HG03521 (cell line): ENCODE measurements at regions not wholly inside any gene's neighbourhood (a gene's known extent, or its start where the extent isn't known, plus 50 kb on each side); places are given as distances from the start of the nearest gene placed in this dataset.

Experiments
- ATAC-seq: cut with Tn5 transposase; IDR thresholded peaks from one replicate; pipeline ENCODE4 v1.9.1; 2021; ENCODE audit warnings: mild to moderate bottlenecking, moderate library complexity; ENCODE audit not compliant: unreplicated experiment

DNA sequence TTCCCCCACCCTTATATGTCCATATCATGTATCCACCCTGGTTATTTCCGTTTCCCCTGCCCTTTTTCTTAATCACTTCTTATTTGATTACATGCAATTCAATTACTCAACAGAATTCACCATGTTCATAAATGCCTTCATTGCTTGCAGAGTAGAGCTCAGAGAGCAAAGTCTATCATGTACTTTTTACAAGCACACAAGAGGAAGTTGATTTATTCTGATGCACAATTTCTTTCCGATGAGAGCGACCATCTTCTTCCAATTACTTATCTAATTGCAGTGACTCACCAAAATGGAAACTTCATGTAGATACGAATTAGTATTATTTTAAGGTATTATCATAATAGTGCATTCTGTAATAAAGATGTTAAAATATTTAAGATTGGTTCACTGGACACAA is 430.5 kb upstream of the KLF6 start:
- no peak for ATAC-seq

DNA sequence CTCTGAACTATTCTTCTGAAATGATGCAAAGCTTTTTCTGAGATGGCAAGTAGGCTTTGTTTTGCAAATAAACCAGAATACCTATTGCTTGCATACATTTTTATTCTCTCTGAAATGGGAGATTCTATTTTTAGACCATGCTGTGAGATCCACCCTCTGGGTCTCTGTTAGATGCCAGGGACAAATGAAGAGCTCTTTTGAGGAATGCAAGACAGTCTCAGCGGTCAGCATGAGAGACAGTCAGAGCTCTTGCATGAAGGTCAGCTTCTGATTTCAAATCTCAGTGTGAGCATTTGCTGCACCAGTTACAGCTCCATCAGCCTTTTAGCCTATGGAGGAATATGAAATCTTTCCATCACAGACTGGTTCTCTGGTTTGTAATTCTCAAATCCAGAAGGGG is 429.9 kb upstream of the KLF6 start:
- no peak for ATAC-seq

DNA sequence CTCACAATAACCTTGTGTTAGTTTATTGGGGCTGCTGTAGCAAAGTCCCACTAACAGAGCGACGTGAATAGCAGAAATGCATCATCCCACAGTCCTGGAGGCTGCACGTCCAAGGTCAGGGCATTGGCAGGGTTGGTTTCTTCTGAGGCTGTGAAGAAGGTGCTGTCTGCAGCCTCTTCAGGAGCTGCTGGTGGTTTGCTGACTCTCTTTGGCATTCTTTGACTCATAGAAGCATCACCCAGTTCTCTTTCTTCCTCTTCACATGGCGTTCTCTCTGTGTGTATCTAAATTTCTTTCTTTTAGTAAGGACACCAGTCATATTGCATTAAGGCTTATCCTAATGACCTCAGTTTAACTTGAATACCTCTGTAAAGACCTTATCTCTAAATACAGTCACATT is 428.4 kb upstream of the KLF6 start:
- no peak for ATAC-seq

DNA sequence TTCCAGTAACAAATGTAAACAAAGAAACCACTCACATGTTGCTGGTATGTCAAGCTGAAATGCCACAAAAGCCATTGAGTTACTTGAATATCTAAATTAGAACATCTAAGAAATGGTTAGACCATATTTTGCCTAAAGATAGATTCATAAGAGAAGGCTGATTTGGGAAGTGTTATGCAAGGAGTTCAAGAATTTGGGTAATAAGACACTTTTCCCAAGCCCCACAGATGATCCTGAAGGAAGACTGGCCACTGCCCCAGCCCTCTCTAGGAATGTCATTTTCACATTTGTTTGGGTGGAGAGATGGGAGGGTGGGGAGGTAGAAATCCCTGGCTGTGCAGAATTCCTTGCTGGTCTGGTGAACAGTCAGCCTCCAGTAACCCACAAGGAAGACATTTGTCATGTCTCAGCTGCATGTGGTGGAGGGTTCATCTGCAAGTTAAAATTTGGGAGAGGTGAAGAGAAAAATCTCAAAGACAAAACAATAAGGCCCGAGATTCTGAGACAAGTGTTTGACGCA is 427.2 kb upstream of the KLF6 start:
- no peak for ATAC-seq

DNA sequence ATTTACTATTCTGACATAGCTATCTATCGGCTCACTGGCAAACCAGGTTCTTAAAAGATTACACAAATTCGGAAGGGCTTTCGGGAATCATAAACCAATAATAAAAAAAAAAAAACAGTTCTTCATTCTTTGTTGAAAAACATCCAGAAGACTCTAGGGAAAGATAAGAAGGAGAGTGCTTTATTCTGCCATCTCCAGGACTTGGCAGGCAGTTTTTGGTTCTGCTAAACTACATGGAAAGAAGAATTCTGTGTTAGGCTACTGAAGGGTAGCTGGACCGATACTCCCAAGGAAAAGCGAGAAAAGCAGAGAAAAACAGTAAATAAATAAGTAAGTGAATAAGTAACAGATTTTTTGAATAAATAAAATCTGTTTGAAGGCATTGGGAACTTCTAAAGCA is 423.5 kb upstream of the KLF6 start:
- ATAC-seq: no peak

DNA sequence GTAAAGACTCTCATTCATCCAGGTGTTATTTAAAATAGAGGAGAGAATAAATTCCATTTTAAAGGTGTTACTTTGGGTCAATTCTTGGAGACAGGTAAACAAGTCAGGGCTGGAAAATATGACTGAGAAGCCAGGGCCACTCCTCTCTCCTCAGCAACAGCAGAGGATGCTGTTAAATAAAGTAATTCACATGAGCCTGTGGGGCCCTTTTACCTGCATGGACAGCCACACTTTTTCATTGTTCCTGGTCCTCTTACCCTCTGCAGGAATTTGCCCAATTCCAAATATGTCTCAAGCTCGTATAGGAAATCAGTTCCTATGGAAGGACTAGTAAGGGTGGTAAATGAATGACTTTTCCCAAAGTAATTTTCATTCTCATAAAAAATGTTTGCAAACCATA is 420.1 kb upstream of the KLF6 start:
- ATAC-seq: no peak

DNA sequence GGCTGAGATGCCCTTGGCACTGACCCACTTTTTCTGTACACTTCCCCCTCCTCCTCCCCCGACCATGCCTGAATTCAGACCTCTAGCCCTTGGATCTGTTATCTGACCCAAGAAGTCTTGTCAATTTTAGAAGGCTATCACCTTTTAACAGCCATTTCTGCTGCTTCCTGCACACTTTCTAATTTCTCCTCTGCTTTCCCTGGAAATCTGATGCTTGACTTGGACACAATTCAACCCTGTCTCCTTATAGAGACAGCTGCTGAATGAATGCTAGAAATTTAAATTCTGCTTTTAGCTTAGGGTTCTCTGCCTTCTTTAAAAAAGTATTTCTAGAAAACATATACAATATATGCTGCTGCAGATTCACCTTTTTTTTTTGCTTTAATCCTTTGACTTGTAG is 417.9 kb upstream of the KLF6 start:
- no peak for ATAC-seq

DNA sequence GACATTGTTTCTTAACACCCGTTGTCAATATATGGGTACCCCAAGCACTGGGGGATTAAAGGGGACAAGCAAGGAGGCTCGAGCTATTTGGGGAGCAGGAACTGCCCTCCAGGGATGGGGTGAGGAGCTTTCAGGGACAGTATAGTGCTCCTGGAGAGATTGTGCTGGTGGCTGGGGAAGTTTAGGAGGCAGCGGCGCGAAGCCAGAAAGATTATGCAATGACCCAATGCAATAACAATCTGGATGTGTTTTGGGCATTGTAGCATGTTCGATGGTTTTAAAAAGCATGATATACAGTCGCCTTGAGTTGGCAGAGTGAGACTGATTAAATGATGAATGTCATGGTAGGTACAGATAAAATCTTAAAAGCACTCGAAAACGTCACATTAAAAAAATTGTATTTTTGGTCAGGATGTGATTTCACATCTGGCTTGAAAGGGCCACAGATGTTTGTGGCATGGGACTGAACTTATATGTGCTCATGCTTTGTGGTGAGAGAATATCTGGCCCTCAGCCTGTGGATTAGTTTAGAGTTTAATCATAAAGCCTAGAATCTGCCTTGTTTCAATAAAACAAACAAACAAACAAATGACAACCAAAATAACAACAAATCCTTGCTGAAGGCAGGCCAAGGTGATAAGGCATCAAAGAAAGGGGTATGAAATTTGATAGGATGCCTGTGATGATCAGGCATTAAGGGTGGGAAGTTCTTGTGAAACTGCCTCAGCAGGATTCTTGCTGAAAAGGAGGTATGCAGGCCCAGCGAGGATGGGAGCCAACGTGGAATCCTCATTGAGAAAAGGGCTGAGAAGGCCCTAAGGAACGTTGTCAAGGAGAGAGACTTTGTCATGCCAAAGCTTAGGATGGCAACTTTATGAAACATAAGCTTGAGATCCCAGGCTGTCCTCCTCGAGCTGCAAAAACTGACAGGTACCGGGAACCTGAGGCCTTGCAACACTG is 417.1 kb upstream of the KLF6 start:
- ATAC-seq: no peak

DNA sequence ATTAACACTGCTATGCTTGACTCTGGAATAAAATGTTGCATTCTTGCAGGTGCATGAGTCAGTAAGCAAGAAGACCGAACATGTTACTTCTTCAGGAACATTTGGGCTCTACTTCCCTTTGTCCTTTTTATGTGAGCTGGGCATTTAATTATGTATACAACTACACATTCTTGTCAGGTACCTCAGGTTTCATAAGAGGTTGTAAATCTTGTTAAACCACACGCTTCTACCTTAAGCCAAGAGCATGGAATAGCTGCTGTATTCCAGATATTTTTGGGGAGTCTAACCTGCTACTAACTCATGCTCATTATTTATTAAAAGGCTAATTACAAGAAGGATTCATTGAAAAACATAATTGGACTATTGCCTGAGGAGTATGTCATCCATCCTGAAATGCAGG is 414.2 kb upstream of the KLF6 start:
- ATAC-seq: no peak

DNA sequence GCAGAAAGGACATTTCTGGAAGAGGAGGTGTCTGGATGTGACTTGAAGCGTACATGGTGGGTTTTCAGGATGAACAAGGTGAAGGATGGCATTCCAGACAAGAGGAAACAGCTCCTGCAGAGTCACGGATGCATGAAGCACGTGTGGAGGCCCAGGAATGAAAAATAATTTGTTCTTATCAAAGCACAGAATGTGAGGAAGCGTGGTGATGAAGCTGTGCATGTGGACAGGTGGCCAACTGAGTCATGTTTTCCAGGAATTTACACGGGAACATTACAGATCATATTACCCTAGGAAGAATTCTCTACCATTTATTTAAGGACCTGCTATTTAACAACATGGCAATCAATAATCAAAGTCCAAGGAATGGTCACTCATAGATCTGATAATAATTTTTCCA is 413.2 kb upstream of the KLF6 start:
- no peak for ATAC-seq

DNA sequence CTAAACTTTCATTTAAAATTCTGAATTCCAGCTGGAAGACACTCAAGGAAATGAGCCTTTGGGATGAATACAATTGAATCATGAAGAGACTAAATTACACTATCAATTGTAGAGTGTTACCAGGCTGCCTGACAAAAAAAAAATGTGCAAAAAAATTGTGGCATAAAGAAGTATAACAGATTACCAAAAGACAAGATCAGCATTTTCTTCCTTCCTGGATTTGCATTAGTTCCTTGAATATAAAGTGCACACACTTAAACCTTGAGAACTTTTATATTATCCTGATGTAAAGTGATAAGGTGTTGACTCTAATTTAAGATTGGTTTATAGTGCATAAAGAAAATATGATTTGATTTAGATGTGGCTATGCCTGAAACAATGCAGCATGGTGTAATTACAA is 412.7 kb upstream of the KLF6 start:
- no peak for ATAC-seq

DNA sequence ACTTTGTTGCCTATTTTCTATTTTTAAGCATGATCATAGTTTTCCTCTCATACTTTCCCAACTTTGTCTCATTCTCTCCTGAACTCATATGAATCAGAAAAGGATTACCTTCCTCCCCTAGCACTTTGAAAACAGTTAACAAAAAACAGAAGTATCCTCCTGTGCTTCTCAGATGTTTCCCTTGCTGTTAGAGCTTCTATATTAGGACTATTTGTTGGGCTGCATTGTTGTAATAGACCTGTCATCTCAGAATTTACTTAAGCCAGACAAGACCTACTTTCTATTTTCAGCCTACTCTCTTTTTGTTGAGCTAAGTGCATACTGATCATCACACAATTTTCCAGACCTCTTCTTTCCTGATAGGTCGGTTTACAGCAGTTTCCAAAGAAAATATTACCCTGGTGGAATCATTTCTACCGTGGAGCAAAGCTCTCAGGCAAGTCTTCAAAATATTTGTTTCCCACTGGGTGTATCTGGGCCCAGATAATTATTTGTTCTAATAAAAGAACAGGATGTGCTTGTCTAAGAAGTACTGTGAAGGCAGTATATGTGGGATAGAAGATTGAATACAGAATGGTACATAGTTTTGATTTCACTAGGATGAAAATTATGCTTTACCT is 411.9 kb upstream of the KLF6 start:
- no peak for ATAC-seq

DNA sequence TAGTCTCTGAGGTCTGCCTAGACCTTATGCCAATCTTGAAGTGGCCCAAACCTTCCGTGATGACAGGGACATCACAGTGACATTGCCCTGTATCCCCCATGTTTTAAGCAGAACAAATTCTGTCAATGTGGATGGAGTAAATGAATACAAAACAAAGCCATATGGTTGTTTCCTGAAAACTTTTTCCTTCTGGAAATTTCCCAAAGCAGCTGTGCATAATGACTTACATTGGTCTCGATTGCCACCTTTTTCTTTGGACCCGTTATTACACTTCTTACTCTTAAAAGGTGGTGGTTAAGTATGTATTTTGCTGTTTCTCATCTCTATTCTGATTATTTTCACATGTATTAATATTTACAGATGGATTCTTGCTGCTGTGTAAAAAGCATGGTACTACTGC is 411.2 kb upstream of the KLF6 start:
- ATAC-seq: no peak

DNA sequence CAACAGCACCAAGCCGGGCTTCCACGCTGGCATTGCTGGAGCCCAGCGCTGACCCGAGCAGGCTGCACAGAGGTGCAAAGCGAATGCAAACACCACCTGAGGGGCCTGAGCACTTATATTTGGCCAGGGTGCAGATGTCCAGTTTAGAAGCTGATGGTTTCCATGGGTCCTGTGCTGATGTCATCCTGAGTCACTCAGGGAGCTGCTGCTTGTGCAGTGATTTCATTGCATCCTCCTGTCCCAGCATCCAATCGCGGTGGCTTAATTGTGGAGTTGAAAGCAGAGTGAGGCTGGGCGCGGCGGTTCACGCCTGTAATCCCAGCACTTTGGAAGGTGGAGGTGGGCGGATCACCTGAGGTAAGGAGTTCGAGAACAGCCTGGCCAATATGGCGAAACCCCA is 410.2 kb upstream of the KLF6 start:
- no peak for ATAC-seq

DNA sequence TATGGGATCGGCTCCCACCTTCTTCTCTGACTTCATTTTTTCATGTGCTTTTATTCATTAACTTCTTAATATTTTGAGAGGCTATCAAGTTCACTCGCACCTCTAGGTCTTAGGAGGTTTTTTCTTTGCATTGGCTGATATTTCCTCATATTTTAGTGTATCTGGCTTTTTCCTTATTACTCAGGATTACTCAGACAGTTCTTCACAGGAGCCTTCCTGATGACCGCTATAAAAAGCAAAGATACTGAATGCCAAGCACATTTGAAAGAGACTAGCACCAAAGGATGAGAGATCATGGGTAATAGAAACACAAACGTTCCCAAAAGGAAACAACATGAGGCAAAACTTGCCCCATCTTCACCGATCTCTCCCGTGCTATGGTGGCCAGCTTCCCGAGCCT is 409.2 kb upstream of the KLF6 start:
- ATAC-seq: no peak

DNA sequence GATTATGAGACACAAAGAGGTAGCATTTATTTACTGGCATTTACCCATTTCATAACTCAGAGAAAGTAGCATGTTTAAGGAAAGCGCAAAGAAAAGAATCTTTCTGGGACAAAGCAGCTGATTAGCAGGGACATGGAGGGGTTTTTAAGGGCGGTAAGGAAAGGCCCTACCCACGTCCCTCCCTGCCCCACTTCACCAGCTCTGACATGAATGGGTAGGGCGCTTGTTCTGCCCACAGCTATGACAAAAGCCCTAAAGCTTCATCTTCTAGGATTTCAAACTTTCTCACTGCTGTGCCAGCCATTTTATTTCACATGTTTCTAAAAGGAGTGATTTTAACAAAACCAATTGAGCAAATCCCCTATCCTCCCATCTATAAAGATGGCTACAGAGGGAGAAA is 406.9 kb upstream of the KLF6 start:
- no peak for ATAC-seq

DNA sequence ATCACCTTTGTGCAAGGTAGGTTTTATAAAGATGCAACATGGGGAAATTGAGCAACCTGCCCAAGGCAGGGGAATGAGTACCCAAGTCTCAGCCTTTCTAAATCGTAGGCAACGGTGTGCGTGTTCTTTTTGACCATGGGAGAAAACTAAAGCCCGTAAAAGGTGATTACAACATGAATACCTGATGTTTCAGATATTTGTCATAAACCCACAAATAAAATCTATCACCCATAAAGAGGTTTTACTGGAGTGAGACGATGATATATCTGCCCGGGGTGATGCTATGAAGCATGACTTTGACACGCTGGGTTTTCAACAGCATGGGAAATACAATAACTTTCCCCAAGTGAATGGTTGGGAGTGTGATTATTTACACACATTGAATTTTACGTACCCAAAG is 406.3 kb upstream of the KLF6 start:
- no peak for ATAC-seq

DNA sequence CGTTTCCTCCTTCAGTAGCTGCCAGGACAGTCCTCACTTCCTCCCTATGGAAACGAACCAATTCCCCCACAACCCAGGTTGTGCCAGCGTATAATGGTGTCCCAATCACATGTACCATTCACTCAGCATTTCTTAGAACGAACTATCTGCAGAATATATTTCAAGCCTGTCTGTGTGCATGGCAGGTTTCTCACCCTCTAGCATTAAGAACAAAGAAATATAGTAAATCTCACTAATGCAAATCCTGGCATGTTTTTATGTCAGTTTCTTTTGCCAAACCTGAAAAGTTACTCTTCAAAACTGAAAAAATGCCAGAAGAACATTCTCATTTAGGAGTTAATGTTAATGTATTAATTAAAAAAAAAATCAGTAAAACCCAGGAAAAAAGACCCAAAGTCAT is 405.9 kb upstream of the KLF6 start:
- ATAC-seq: no peak

DNA sequence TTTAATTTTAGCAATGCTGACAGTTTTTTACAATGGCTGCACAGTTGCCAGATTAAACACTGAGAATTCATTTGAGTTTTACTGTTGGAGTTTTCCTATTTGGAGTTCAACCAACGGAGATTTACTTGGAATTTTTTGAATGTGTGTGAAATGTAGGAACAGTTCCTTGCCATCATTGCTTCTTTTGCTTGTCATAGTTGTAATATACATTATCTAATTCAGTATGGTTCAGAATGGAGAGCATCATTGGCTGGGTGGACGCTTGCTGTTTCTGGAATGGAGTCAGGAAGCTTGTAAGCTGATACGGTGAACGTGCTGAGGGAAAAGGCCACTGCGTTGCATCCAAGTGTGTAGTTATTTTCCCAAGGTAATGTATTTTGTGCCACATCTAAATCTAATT is 404.3 kb upstream of the KLF6 start:
- no peak for ATAC-seq

DNA sequence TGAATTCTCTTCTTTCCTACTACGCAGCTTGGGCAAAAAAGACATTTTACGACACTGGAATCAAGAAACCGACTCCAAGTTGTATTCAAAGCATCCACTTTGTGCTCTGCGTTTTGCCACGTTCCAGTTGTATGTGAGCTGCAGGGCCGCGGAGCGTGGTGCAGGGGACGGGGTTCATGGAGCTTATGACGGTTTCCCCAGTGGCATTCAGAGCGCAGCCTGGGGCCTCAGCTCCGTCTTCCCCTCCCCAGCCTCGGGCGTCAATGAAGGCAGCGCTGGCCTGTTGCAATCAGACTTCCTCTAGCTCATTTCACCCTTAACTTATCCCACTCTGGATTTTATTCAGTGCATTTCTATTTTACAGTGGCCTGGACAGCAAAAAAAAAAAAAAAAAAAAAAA is 403.4 kb upstream of the KLF6 start:
- ATAC-seq: no peak

DNA sequence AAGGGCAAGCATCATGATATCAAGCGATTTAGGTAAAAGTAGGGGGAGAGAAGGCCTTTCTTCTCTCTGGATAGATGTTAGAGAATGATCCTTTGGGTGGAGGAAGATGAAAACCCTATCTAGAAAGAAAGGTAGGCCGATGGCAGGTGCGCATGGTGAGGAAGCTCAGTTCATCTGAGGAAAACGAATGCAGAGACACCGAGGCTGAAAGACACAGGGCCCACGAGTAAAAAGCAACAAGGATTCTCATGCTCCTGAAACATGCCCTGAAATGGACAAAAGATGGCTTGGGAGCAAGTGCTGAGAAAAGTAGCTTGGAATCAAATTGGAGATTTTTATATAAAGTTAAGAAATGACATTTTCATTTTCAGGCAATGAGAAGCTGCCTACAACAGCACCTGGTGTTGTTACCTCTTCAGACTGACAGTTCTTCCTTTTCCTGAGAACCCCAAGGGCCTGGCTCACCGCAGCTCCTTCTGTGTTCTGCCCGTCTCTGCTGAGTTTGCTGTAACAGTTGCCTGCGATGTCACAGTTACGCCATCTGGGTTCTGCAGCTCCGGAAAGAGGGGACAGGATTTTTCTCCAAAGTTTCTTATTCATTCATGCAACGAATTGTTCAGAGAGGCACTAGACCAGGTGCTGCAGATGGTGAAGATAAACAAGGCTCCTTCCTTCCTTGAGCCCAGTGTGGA is 402.0 kb upstream of the KLF6 start:
- no peak for ATAC-seq

DNA sequence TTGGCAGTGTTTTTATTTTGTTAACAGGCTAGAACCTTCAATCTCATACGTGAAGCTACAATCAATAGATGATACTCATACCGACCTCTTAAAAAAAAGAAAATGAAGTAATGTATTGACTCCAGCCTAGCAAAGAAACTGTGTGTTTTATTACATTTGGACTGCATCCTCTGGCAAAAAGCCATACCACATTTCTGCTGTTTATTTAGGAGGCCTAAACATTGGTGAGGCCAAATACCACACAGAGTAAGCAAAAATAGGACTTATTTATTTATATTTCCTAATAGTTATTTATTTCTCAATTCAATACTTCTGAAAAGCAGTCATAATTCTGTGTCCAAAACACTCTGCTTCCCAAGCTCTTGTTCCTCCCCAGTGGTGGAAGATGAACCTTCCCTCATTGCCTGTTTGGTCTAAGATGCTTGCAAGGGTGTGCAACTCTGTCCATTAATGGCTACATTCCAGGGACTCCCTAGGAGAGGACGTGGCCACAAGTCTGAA is 398.8 kb upstream of the KLF6 start:
- no peak for ATAC-seq
